Prostate gland (tissue), 2 donors: ENCODE measurements at regions not wholly inside any gene's neighbourhood (a gene's known extent, or its start where the extent isn't known, plus 50 kb on each side); places are given as distances from the start of the nearest gene placed in this dataset.

ENCODE experiments used
- DNase-seq: peaks from one replicate; pipeline ENCODE4 v3.0.0-alpha.2; 2019; ENCODE audit warnings: low spot score
- H3K27ac ChIP-seq, 2 donors: fragments of 200-600 bp; sonication (generic); 2 replicates each; pipeline ENCODE4 v1.5.1; 2017 to 2019
- H3K27me3 ChIP-seq: fragments of 200-600 bp; sonication (generic); replicated peaks from 2 replicates; pipeline ENCODE4 v1.5.1; 2019; ENCODE audit not compliant: insufficient read depth
- H3K36me3 ChIP-seq, 2 donors: fragments of 200-600 bp; sonication (generic); 1 replicate in 1 of 2; 2 replicates in 1 of 2; pipeline versions ENCODE4 v1.5.1 to v1.8.1; 2017 to 2019
- H3K4me1 ChIP-seq: fragments of 200-600 bp; sonication (generic); replicated peaks from 2 replicates; pipeline ENCODE4 v1.5.1; 2019
- H3K4me3 ChIP-seq, 2 donors: fragments of 200-600 bp; sonication (generic); 2 replicates each; pipeline ENCODE4 v1.5.1; 2017 to 2019
- H3K9me3 ChIP-seq: fragments of 200-600 bp; sonication (generic); 2 replicates; pipeline ENCODE4 v1.5.1; 2017
- POLR2A ChIP-seq: fragments of 450-650 bp; IDR thresholded peaks from one replicate; pipeline ENCODE4 v1.6.1; 2016; ENCODE audit warnings: antibody characterized with exemption, mild to moderate bottlenecking
- POLR2AphosphoS5 ChIP-seq: sonication (generic); formaldehyde crosslinking; IDR thresholded peaks from one replicate; pipeline ENCODE4 v1.6.1; 2017; ENCODE audit warnings: antibody characterized with exemption
- WGBS: methylation state at CpG from one replicate; pipeline ENCODE4 v1.1.5; 2018; 5-methylcytosine and 5-hydroxymethylcytosine counted together
- intact Hi-C: fragments of 100-400 bp; cut with DNase I; formaldehyde crosslinking; loops from one replicate; pipeline ENCODE4 v1.14.2; 2022
- TF ChIP-seq, protein P1 (sequence below), 4 experiments: fragments of 200-600 bp in 2 of 4; fragments of 450-650 bp in 2 of 4; sonication (generic) in 2 of 4; IDR thresholded peaks; 1 replicate in 3 of 4; 2 replicates in 1 of 4; pipeline ENCODE4 v1.5.1; 2016 to 2019; ENCODE audit warnings: antibody characterized with exemption in 4 of 4, mild to moderate bottlenecking in 2 of 4, moderate library complexity in 2 of 4

DNA sequence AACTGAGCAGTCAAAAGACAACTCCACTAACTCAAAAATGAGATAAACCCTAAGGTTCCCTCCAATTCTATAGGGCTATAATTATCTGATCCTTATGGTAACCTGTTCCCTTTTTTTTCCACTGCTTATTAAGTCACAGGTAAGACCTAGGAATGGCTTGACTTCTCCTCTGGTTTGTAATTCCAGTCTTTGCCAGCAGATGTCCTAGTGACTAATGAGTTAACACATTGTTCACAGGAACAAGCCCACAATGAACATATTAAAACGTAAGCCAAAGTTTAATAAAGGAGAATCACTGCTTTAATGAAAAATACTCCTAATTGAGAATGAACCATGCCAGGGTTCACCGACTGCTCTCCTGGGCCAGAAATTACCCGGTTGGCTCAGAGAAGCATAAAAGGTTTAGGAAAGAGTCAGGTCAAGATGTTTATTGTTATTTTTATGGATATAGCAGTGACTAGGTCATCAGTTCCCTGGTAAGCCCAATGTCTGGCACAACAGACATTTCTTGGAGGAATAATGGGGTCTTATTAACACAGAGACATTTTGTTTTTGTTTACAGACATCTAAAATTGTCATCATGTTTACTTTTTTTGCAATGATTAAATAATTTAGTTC is 120.1 kb downstream of the ELAPOR2 start:
- Histone ChIP-seq H3K4me1 (no peaks in the 10 kb centered on the region), H3K27me3 (no peaks in the 10 kb centered on the region), H3K4me3 (no peak overlapping the region), H3K27ac (no peak overlapping the region), H3K36me3 (no peaks in the 10 kb centered on the region), H3K9me3 (no peaks in the 10 kb centered on the region)
- TF ChIP-seq, protein P1, sequence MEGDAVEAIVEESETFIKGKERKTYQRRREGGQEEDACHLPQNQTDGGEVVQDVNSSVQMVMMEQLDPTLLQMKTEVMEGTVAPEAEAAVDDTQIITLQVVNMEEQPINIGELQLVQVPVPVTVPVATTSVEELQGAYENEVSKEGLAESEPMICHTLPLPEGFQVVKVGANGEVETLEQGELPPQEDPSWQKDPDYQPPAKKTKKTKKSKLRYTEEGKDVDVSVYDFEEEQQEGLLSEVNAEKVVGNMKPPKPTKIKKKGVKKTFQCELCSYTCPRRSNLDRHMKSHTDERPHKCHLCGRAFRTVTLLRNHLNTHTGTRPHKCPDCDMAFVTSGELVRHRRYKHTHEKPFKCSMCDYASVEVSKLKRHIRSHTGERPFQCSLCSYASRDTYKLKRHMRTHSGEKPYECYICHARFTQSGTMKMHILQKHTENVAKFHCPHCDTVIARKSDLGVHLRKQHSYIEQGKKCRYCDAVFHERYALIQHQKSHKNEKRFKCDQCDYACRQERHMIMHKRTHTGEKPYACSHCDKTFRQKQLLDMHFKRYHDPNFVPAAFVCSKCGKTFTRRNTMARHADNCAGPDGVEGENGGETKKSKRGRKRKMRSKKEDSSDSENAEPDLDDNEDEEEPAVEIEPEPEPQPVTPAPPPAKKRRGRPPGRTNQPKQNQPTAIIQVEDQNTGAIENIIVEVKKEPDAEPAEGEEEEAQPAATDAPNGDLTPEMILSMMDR (IDR thresholded peaks at IDR 0.05) = peak; percentile 40 to 82 (median 68)
- TF ChIP-seq POLR2A (no peak), POLR2AphosphoS5 (peak; percentile 31)
- 4% methylated on average over 3 of the region's 3 CpGs for WGBS
- peak; percentile 64 for DNase-seq
- intact Hi-C loops = loop anchor here (5.0 kb wide), 1 partner anchor 208 kb away; no protein-coding TSS in a partner anchor

DNA sequence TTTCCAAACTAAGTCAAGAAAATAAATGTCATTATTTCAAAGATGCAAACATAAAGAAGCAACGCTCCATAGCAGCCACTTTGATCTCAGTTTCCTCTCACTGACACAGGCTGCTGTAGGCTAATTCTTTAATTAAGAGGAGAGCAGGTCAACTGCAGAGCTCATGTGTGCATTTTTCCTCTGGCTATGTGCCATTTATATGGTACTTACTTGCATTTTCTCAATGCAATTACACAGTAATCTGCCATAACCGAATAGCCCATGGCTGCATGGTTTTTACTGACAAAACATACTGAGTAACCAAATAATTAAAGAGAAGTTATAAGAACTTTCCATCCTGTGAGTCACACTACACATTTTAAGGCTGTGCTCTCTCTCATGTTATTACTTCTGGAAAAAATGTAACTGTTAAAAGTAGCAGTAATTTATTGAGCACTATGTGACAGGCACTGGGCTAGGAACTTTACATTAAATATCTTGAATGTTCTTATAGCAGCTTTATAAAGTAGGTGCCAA is 122.0 kb downstream of the ELAPOR2 start:
- Histone ChIP-seq H3K9me3 (no peaks in the 10 kb centered on the region), H3K4me1 (no peaks in the 10 kb centered on the region), H3K4me3 (no peak overlapping the region), H3K27ac (no peak overlapping the region), H3K36me3 (no peaks in the 10 kb centered on the region), H3K27me3 (no peaks in the 10 kb centered on the region)
- 41% methylated on average over 2 of the region's 2 CpGs for WGBS
- DNase-seq = no peak
- intact Hi-C loops = loop anchor here (5.0 kb wide), 1 partner anchor 210 kb away; no protein-coding TSS in a partner anchor
- TF ChIP-seq, protein P1 (IDR thresholded peaks at IDR 0.05) = no peak
- TF ChIP-seq POLR2A (no peak), POLR2AphosphoS5 (no peak)

DNA sequence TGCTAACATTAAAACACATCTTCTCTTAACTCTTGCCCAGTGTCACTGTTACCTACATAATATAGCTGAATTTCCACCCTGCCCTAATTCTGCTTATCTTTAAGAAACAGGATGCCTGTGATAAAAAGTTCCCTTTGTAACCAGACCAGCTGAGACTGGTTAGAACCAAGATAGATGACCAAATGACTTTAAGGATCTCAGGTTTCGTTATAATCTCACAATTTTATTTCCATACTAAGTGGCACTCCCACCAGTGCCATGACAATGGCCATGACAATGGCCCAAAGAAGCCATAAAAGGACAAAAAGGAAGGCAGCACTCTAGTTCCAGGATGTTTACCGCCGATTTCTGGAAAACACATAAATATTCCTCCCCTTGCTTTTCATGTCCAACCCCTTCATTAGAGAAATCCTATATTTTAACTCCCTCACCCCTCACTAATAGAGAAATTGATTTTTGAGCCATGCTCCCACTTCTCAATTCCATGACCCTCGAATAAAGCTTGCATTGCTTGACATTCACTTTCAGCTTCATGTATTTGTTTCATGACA is 126.1 kb downstream of the ELAPOR2 start:
- intact Hi-C loops = no loop called here
- Histone ChIP-seq H3K9me3 (no peaks in the 10 kb centered on the region), H3K4me1 (no peaks in the 10 kb centered on the region), H3K27me3 (no peaks in the 10 kb centered on the region), H3K4me3 (no peak overlapping the region), H3K36me3 (no peaks in the 10 kb centered on the region), H3K27ac (no peak overlapping the region)
- 81% methylated on average over 4 of the region's 4 CpGs for WGBS
- no peak for DNase-seq
- no peak for TF ChIP-seq POLR2A
- TF ChIP-seq, protein P1 (IDR thresholded peaks at IDR 0.05) = no peak
- no peak for TF ChIP-seq POLR2AphosphoS5

DNA sequence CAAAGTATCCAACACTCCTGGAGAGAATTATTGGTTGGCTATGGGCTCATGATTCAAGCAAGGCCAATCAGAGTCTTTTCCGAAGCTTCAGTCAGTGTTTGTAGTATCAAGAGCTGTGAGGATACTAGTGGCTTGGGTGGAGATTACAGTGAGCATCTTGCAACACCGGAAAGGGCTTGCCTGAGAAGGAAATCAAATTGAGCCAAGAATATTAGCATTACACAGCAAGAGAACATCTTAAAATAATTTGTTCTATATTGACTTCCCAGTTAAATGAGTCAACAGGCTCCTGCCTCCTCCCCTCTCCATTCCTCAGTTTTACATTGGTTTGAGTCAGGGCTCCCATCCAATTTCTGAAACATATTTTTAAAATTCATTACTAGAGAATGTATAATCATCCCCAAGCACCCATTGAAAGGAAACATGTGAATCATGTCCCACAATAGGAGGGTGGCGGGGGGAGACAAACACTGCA is 127.4 kb downstream of the ELAPOR2 start:
- intact Hi-C loops = no loop called here
- 67% methylated on average over 3 of the region's 3 CpGs for WGBS
- no peak overlapping the region for H3K27ac ChIP-seq

More for the DNA sequence above, 127.4 kb downstream of the ELAPOR2 start:
- DNase-seq = no peak
- Histone ChIP-seq H3K4me3 (no peak overlapping the region), H3K27me3 (no peaks in the 10 kb centered on the region), H3K36me3 (no peaks in the 10 kb centered on the region), H3K9me3 (no peaks in the 10 kb centered on the region), H3K4me1 (no peaks in the 10 kb centered on the region)
- TF ChIP-seq POLR2AphosphoS5 (no peak), POLR2A (no peak)
- TF ChIP-seq, protein P1 (IDR thresholded peaks at IDR 0.05) = no peak
